SJCRH30 (cell line): ENCODE measurements at regions not wholly inside any gene's neighbourhood (a gene's known extent, or its start where the extent isn't known, plus 50 kb on each side); places are given as distances from the start of the nearest gene placed in this dataset.

Experiments used
- DNase-seq, 2 experiments: peaks; one replicate each; pipeline ENCODE4 v3.0.0-alpha.2; 2015 to 2020
- H3K27ac ChIP-seq: fragments of 250-450 bp; sonication (Bioruptor Pico); 2 replicates; pipeline ENCODE4 v1.5.1; 2020; ENCODE audit warnings: mild to moderate bottlenecking, moderate library complexity
- H3K27me3 ChIP-seq: fragments of 250-450 bp; sonication (Bioruptor Pico); 2 replicates; pipeline ENCODE4 v1.5.1; 2020; ENCODE audit warnings: mild to moderate bottlenecking, moderate library complexity
- H3K36me3 ChIP-seq: fragments of 250-450 bp; sonication (Bioruptor Pico); 2 replicates; pipeline ENCODE4 v1.5.1; 2020; ENCODE audit warnings: mild to moderate bottlenecking, moderate library complexity
- H3K4me1 ChIP-seq: fragments of 250-450 bp; sonication (Bioruptor Pico); 2 replicates; pipeline ENCODE4 v1.5.1; 2020; ENCODE audit warnings: mild to moderate bottlenecking, moderate library complexity
- H3K4me3 ChIP-seq: fragments of 250-450 bp; sonication (Bioruptor Pico); 2 replicates; pipeline ENCODE4 v1.5.1; 2020; ENCODE audit warnings: mild to moderate bottlenecking, moderate library complexity
- H3K9me3 ChIP-seq: fragments of 250-450 bp; sonication (Bioruptor Pico); replicated peaks from 2 replicates; pipeline ENCODE4 v1.5.1; 2020; ENCODE audit warnings: mild to moderate bottlenecking, moderate library complexity

GRCh38 chr3:18772699-18773305 lies 347.7 kb upstream of the SATB1 start:
- H3K4me3 ChIP-seq = no peak overlapping the region
- H3K27me3 ChIP-seq = no peaks in the 10 kb centered on the region
- H3K27ac ChIP-seq = no peak overlapping the region
- H3K36me3 ChIP-seq = no peaks in the 10 kb centered on the region
- no peaks in the 10 kb centered on the region for H3K4me1 ChIP-seq
- no peak for DNase-seq
- H3K9me3 ChIP-seq = no peaks in the 10 kb centered on the region

GRCh38 chr3:18771931-18772330 lies 346.8 kb upstream of the SATB1 start:
- Histone ChIP-seq H3K27ac (no peak overlapping the region), H3K9me3 (no peaks in the 10 kb centered on the region), H3K4me1 (no peaks in the 10 kb centered on the region), H3K27me3 (no peaks in the 10 kb centered on the region), H3K36me3 (no peaks in the 10 kb centered on the region), H3K4me3 (no peak overlapping the region)
- no peak for DNase-seq

GRCh38 chr3:18770800-18771199 lies 345.7 kb upstream of the SATB1 start:
- Histone ChIP-seq H3K9me3 (no peaks in the 10 kb centered on the region), H3K4me1 (no peaks in the 10 kb centered on the region), H3K27me3 (no peaks in the 10 kb centered on the region), H3K27ac (no peak overlapping the region), H3K36me3 (no peaks in the 10 kb centered on the region), H3K4me3 (no peak overlapping the region)
- DNase-seq = no peak

- H3K9me3 ChIP-seq = no peaks in the 10 kb centered on the region
- H3K4me3 ChIP-seq = no peak overlapping the region
- H3K36me3 ChIP-seq = no peaks in the 10 kb centered on the region
- no peak overlapping the region for H3K27ac ChIP-seq
- no peak for DNase-seq
- H3K4me1 ChIP-seq = no peaks in the 10 kb centered on the region
- H3K27me3 ChIP-seq = no peaks in the 10 kb centered on the region
These were observed 342.7 kb upstream of the SATB1 start for GRCh38 chr3:18767756-18768303.

- no peaks in the 10 kb centered on the region for H3K9me3 ChIP-seq
- H3K36me3 ChIP-seq = no peaks in the 10 kb centered on the region
- H3K4me3 ChIP-seq = no peak overlapping the region
- H3K27me3 ChIP-seq = no peaks in the 10 kb centered on the region
- no peak for DNase-seq
- H3K27ac ChIP-seq = no peak overlapping the region
- no peaks in the 10 kb centered on the region for H3K4me1 ChIP-seq
These were observed 341.8 kb upstream of the SATB1 start for GRCh38 chr3:18766974-18767373.

- H3K4me1 ChIP-seq = no peaks in the 10 kb centered on the region
- no peak overlapping the region for H3K4me3 ChIP-seq
- no peaks in the 10 kb centered on the region for H3K36me3 ChIP-seq
- H3K27ac ChIP-seq = no peak overlapping the region
- DNase-seq = no peak
- H3K9me3 ChIP-seq = no peaks in the 10 kb centered on the region
- H3K27me3 ChIP-seq = no peaks in the 10 kb centered on the region
These were observed 340.5 kb upstream of the SATB1 start for GRCh38 chr3:18765662-18766061.

- DNase-seq = no peak
- Histone ChIP-seq H3K4me1 (no peaks in the 10 kb centered on the region), H3K27ac (no peak overlapping the region), H3K9me3 (no peaks in the 10 kb centered on the region), H3K36me3 (no peaks in the 10 kb centered on the region), H3K4me3 (no peak overlapping the region), H3K27me3 (no peaks in the 10 kb centered on the region)
These were observed 340.0 kb upstream of the SATB1 start for GRCh38 chr3:18765161-18765560.

- DNase-seq = no peak
- H3K27me3 ChIP-seq = no peaks in the 10 kb centered on the region
- no peak overlapping the region for H3K4me3 ChIP-seq
- no peak overlapping the region for H3K27ac ChIP-seq
- no peaks in the 10 kb centered on the region for H3K9me3 ChIP-seq
- no peaks in the 10 kb centered on the region for H3K4me1 ChIP-seq
- H3K36me3 ChIP-seq = no peaks in the 10 kb centered on the region
These were observed 336.4 kb upstream of the SATB1 start for GRCh38 chr3:18761530-18761929.

GRCh38 chr3:18758047-18758704 lies 333.0 kb upstream of the SATB1 start:
- Histone ChIP-seq H3K36me3 (no peaks in the 10 kb centered on the region), H3K27ac (no peak overlapping the region), H3K27me3 (no peaks in the 10 kb centered on the region), H3K9me3 (no peaks in the 10 kb centered on the region), H3K4me3 (no peak overlapping the region), H3K4me1 (no peaks in the 10 kb centered on the region)
- DNase-seq = peak; percentile 7 to 70

GRCh38 chr3:18757476-18757875 lies 332.3 kb upstream of the SATB1 start:
- Histone ChIP-seq H3K4me3 (no peak overlapping the region), H3K36me3 (no peaks in the 10 kb centered on the region), H3K27me3 (no peaks in the 10 kb centered on the region), H3K9me3 (no peaks in the 10 kb centered on the region), H3K4me1 (no peaks in the 10 kb centered on the region), H3K27ac (no peak overlapping the region)
- DNase-seq = no peak

- DNase-seq = no peak
- H3K36me3 ChIP-seq = no peaks in the 10 kb centered on the region
- H3K4me3 ChIP-seq = no peak overlapping the region
- no peaks in the 10 kb centered on the region for H3K9me3 ChIP-seq
- no peaks in the 10 kb centered on the region for H3K4me1 ChIP-seq
- no peak overlapping the region for H3K27ac ChIP-seq
- no peaks in the 10 kb centered on the region for H3K27me3 ChIP-seq
These were observed 327.3 kb upstream of the SATB1 start for GRCh38 chr3:18752273-18752934.

- DNase-seq = no peak
- Histone ChIP-seq H3K36me3 (no peaks in the 10 kb centered on the region), H3K27ac (no peak overlapping the region), H3K4me3 (no peak overlapping the region), H3K4me1 (no peaks in the 10 kb centered on the region), H3K27me3 (no peaks in the 10 kb centered on the region), H3K9me3 (no peaks in the 10 kb centered on the region)
These were observed 326.4 kb upstream of the SATB1 start for GRCh38 chr3:18751514-18751913.

- Histone ChIP-seq H3K4me3 (no peak overlapping the region), H3K36me3 (no peaks in the 10 kb centered on the region), H3K9me3 (no peaks in the 10 kb centered on the region), H3K4me1 (no peaks in the 10 kb centered on the region), H3K27me3 (no peaks in the 10 kb centered on the region), H3K27ac (no peak overlapping the region)
- no peak for DNase-seq
These were observed 322.2 kb upstream of the SATB1 start for GRCh38 chr3:18747383-18747782.

GRCh38 chr3:18745472-18745871 lies 320.3 kb upstream of the SATB1 start:
- Histone ChIP-seq H3K4me3 (no peak overlapping the region), H3K36me3 (no peaks in the 10 kb centered on the region), H3K4me1 (no peaks in the 10 kb centered on the region), H3K9me3 (no peaks in the 10 kb centered on the region), H3K27ac (no peak overlapping the region), H3K27me3 (no peaks in the 10 kb centered on the region)
- DNase-seq = no peak

- Histone ChIP-seq H3K4me1 (no peaks in the 10 kb centered on the region), H3K27ac (no peak overlapping the region), H3K9me3 (no peaks in the 10 kb centered on the region), H3K4me3 (no peak overlapping the region), H3K36me3 (no peaks in the 10 kb centered on the region), H3K27me3 (no peaks in the 10 kb centered on the region)
- DNase-seq = no peak
These were observed 319.3 kb upstream of the SATB1 start for GRCh38 chr3:18744472-18744871.
